ENCODE measurements at regions not wholly inside any gene's neighbourhood (a gene's known extent, or its start where the extent isn't known, plus 50 kb on each side); places are given as distances from the start of the nearest gene placed in this dataset.

DNA sequence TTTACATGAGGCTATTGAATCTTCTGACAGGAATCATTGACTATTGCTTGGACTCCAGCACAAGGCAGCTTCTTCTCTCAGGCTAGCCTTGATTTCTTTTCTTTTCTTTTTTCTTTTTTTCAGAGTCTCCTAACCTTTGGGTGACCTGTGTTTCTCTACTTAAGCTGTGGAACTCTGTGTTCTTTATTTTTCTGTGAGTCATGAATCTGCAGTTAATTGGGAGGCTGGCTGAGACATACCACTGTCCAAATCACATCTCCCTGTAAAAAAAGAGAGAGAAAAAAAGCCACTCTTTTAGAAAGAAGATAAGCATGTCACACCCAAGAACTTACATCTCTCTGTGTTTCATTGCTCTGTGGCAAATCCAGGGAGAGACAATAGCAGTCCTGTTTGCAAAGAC lies 681.2 kb upstream of the TSPY4 start:
- no peak for DNase-seq (ENCODE audit: low read depth)
- H3K4me3 ChIP-seq (ENCODE audit: low read depth, low read length), result no peak overlapping the region
- TF ChIP-seq, protein P1, sequence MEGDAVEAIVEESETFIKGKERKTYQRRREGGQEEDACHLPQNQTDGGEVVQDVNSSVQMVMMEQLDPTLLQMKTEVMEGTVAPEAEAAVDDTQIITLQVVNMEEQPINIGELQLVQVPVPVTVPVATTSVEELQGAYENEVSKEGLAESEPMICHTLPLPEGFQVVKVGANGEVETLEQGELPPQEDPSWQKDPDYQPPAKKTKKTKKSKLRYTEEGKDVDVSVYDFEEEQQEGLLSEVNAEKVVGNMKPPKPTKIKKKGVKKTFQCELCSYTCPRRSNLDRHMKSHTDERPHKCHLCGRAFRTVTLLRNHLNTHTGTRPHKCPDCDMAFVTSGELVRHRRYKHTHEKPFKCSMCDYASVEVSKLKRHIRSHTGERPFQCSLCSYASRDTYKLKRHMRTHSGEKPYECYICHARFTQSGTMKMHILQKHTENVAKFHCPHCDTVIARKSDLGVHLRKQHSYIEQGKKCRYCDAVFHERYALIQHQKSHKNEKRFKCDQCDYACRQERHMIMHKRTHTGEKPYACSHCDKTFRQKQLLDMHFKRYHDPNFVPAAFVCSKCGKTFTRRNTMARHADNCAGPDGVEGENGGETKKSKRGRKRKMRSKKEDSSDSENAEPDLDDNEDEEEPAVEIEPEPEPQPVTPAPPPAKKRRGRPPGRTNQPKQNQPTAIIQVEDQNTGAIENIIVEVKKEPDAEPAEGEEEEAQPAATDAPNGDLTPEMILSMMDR (IDR thresholded peaks at IDR 0.05; ENCODE audit: control insufficient read depth, extremely low read depth, insufficient read depth), result no peak

DNA sequence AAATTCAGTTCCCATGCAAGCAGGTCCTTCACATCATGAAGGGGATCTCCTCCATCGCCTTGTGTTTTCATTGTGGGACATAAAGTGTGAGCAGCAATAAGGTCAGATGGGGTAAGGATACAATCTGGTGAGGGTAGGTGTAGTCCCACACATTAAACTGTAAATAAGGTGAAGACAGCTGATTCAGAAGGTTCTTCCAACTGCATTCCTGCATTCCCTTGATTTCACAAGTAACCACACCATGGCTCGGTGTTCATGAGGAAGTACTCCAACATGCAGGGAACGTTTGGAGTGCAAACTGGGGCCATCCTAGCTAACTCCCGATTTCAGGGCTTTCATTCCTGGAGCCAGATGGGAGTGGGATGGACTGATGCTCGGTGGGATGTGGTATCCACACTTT lies 680.7 kb upstream of the TSPY4 start:
- H3K4me3 ChIP-seq (ENCODE audit: low read depth, low read length), result no peak overlapping the region
- DNase-seq (ENCODE audit: low read depth), result no peak
- TF ChIP-seq, protein P1 (IDR thresholded peaks at IDR 0.05; ENCODE audit: control insufficient read depth, extremely low read depth, insufficient read depth), result no peak

DNA sequence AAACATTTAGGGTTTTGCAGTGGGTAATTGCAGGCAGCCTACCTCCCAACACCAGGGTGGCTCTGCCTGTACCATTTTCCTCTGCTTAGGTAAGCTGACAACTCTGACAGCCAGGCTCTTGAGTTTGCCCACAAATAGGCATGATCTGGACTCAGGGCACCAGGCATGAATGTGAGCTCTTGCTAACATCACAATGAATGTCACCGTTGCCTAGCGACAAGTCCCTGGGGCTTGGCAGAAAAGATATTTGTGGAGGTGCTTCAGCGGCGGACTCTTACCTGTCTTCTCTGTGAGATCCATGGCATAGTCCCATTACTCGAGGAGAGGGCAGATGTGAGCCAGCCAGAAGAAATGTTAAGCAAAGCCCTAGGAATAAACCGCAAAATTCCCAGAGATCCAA lies 677.5 kb upstream of the TSPY4 start:
- TF ChIP-seq, protein P1 (IDR thresholded peaks at IDR 0.05; ENCODE audit: control insufficient read depth, extremely low read depth, insufficient read depth), result no peak
- no peak for DNase-seq (ENCODE audit: low read depth)
- H3K4me3 ChIP-seq (ENCODE audit: low read depth, low read length), result no peak overlapping the region

DNA sequence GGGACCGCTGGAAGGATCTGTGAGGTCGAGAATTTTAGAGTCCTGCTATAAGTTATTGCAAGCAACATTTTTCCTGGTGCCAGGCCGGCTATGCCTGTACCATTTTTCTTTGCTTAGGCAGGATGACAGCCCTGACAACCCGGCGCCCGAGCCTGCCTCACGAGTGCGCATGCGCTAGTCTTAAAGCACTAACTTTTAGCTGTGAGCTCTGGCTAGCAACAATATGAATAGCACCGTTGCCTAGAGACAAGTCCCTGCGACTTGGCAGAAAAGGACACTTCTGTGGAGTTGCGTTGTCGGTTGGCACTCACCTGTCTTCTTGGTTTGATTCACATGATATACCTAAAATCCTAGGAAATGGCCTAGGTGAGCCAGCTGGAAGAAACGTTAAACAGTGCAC lies 663.4 kb upstream of the TSPY4 start:
- no peak overlapping the region for H3K4me3 ChIP-seq (ENCODE audit: low read depth, low read length)
- TF ChIP-seq, protein P1 (IDR thresholded peaks at IDR 0.05; ENCODE audit: control insufficient read depth, extremely low read depth, insufficient read depth), result no peak
- peak; percentile 73 for DNase-seq (ENCODE audit: low read depth)

DNA sequence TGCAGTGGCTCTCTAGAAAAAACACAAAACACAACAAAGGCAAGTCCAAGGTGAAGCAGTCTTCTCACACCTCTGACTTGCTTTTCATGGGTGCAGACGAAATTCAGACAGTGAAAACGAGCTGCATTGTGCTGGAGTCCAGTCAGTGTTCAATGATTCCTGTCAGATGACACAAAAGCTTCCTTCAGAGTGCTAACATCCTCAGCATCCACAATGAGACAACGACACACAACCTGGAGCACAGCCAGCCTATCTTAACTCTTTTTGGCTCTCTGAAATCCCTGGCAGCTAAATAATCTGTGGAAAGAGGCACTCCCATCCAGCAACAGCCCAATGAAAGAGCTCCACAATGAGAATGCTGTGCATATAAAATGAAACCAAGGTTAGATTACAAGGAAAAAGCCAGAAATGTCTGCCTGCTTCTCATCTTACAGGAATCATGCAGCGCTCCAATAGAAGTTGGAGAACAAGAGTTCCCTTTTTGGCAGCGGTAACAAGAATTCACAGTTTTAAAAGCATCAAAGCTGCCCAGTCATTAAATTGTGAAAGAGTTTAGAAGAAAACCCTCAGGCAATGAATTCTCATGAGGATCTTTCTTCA lies 659.8 kb upstream of the TSPY4 start:
- TF ChIP-seq, protein P1 (IDR thresholded peaks at IDR 0.05; ENCODE audit: control insufficient read depth, extremely low read depth, insufficient read depth), result no peak

DNA sequence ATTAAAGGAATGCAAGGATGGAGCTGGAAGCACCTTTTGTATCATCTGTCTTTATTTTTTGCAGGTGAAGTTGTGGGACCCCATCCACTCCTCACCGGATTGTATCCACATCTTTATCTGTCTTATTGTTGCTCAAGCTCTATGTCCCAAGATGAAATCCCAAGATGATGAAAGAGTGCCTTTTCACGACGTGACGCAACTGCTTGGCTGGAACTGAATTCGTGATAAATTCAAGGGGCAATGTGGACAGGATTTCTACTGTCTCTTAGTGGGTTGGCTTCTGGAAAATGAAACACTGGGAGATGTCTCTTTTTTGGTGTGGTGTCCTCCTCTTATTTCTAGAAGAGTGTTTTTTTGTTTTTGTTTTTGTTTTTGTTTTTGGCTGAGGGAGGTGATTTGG lies 650.1 kb upstream of the TSPY4 start:
- no peak for DNase-seq (ENCODE audit: low read depth)
- H3K4me3 ChIP-seq (ENCODE audit: low read depth, low read length), result no peak overlapping the region
- TF ChIP-seq, protein P1 (IDR thresholded peaks at IDR 0.05; ENCODE audit: control insufficient read depth, extremely low read depth, insufficient read depth), result no peak

More for the DNA sequence above, 659.8 kb upstream of the TSPY4 start:
- DNase-seq (ENCODE audit: low read depth), result no peak
- H3K4me3 ChIP-seq (ENCODE audit: low read depth, low read length), result no peak overlapping the region

Data from LNCaP clone FGC (cell line).